ENCODE measurements at regions not wholly inside any gene's neighbourhood (a gene's known extent, or its start where the extent isn't known, plus 50 kb on each side); places are given as distances from the start of the nearest gene placed in this dataset.

GRCh38 chr18:2387588-2387987 lies 183.7 kb downstream of the METTL4 start:
- ATAC-seq, result no peak
- no peak for TF ChIP-seq IRF2 (CRISPR knock-in tag; IDR thresholded peaks at IDR 0.05; ENCODE audit: borderline replicate concordance, low read depth)
- no peak for TF ChIP-seq USF1 (CRISPR knock-in tag; IDR thresholded peaks at IDR 0.05)
- no peak for TF ChIP-seq ZBTB21 (CRISPR knock-in tag; IDR thresholded peaks at IDR 0.05; ENCODE audit: borderline replicate concordance)
- no peak for TF ChIP-seq ZNF138 (CRISPR knock-in tag; conservative IDR thresholded peaks at IDR 0.05)
- no peak for TF ChIP-seq FOXP4 (CRISPR knock-in tag; IDR thresholded peaks at IDR 0.05)
- TF ChIP-seq ATF2 (CRISPR knock-in tag; IDR thresholded peaks at IDR 0.05; ENCODE audit: borderline replicate concordance, low read depth), result no peak
- no peak for TF ChIP-seq HMGA2 (CRISPR knock-in tag; IDR thresholded peaks at IDR 0.05)
- TF ChIP-seq ZBTB43 (CRISPR knock-in tag; IDR thresholded peaks at IDR 0.05), result no peak
- no peak for TF ChIP-seq IRF1 (CRISPR knock-in tag; IDR thresholded peaks at IDR 0.05)
- TF ChIP-seq NFYB (CRISPR knock-in tag; conservative IDR thresholded peaks at IDR 0.05; ENCODE audit: low read depth), result no peak
- no peak for TF ChIP-seq ZNF219 (CRISPR knock-in tag; IDR thresholded peaks at IDR 0.05; ENCODE audit: borderline replicate concordance)
- Mint-ChIP-seq H3K27ac (no peak overlapping the region), H3K4me3 (no peak overlapping the region), H3K9me3 (peaks cover 27% of the 10 kb centered on the region), H3K27me3 (ENCODE audit: low read depth) (no peaks in the 10 kb centered on the region; the same call in 1 of the 2 replicates), H3K4me1 (no peaks in the 10 kb centered on the region), H3K36me3 (peaks cover 6% of the 10 kb centered on the region; the same call in 1 of the 2 replicates)
- POLR2A ChIA-PET, result no interaction called here
- CTCF ChIA-PET, result no interaction called here
- no peak for DNase-seq (ENCODE audit: low spot score)

- no peak for DNase-seq (ENCODE audit: low spot score)
- ChIA-PET POLR2A (no interaction called here), CTCF (no interaction called here)
- Mint-ChIP-seq H3K27ac (no peak overlapping the region), H3K36me3 (peaks cover 6% of the 10 kb centered on the region; the same call in 1 of the 2 replicates), H3K9me3 (peaks cover 27% of the 10 kb centered on the region), H3K4me1 (no peaks in the 10 kb centered on the region), H3K27me3 (ENCODE audit: low read depth) (no peaks in the 10 kb centered on the region), H3K4me3 (no peak overlapping the region)
- no peak for ATAC-seq
- TF ChIP-seq MYBL2 (CRISPR knock-in tag; IDR thresholded peaks at IDR 0.05) (no peak), AFF4 (CRISPR knock-in tag; IDR thresholded peaks at IDR 0.05; ENCODE audit: borderline replicate concordance) (no peak), ZNF121 (CRISPR knock-in tag; IDR thresholded peaks at IDR 0.05) (no peak), ZNF396 (CRISPR knock-in tag; IDR thresholded peaks at IDR 0.05; ENCODE audit: borderline replicate concordance) (no peak), CREM (CRISPR knock-in tag; IDR thresholded peaks at IDR 0.05) (no peak), GABPB1 (CRISPR knock-in tag; IDR thresholded peaks at IDR 0.05) (no peak)
- TF ChIP-seq, protein P1, sequence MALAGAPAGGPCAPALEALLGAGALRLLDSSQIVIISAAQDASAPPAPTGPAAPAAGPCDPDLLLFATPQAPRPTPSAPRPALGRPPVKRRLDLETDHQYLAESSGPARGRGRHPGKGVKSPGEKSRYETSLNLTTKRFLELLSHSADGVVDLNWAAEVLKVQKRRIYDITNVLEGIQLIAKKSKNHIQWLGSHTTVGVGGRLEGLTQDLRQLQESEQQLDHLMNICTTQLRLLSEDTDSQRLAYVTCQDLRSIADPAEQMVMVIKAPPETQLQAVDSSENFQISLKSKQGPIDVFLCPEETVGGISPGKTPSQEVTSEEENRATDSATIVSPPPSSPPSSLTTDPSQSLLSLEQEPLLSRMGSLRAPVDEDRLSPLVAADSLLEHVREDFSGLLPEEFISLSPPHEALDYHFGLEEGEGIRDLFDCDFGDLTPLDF (CRISPR knock-in tag; IDR thresholded peaks at IDR 0.05), result no peak
- TF ChIP-seq, protein P2, sequence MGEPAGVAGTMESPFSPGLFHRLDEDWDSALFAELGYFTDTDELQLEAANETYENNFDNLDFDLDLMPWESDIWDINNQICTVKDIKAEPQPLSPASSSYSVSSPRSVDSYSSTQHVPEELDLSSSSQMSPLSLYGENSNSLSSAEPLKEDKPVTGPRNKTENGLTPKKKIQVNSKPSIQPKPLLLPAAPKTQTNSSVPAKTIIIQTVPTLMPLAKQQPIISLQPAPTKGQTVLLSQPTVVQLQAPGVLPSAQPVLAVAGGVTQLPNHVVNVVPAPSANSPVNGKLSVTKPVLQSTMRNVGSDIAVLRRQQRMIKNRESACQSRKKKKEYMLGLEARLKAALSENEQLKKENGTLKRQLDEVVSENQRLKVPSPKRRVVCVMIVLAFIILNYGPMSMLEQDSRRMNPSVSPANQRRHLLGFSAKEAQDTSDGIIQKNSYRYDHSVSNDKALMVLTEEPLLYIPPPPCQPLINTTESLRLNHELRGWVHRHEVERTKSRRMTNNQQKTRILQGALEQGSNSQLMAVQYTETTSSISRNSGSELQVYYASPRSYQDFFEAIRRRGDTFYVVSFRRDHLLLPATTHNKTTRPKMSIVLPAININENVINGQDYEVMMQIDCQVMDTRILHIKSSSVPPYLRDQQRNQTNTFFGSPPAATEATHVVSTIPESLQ (CRISPR knock-in tag; IDR thresholded peaks at IDR 0.05), result no peak
Observed at GRCh38 chr18:2390158-2390557, 181.1 kb downstream of the METTL4 start.

Data from WTC11 (cell line).